Cardiac septum (tissue), 1 donor: ENCODE measurements at regions not wholly inside any gene's neighbourhood (a gene's known extent, or its start where the extent isn't known, plus 50 kb on each side); places are given as distances from the start of the nearest gene placed in this dataset.
"Not testable (repeated sequence)": the region's sequence is repeated elsewhere in the genome, so short reads cannot be mapped to it uniquely, and the experiment has no call there.

ENCODE experiments used
- DNase-seq: peaks from one replicate; pipeline ENCODE4 v3.0.0-alpha.2; 2020; ENCODE audit warnings: low spot score
- intact Hi-C: fragments of 100-400 bp; cut with DNase I; formaldehyde crosslinking; loops from one replicate; pipeline ENCODE4 v1.14.0; 2022
- donor health status: DM: no; HTN: no; CAD: no.

DNA sequence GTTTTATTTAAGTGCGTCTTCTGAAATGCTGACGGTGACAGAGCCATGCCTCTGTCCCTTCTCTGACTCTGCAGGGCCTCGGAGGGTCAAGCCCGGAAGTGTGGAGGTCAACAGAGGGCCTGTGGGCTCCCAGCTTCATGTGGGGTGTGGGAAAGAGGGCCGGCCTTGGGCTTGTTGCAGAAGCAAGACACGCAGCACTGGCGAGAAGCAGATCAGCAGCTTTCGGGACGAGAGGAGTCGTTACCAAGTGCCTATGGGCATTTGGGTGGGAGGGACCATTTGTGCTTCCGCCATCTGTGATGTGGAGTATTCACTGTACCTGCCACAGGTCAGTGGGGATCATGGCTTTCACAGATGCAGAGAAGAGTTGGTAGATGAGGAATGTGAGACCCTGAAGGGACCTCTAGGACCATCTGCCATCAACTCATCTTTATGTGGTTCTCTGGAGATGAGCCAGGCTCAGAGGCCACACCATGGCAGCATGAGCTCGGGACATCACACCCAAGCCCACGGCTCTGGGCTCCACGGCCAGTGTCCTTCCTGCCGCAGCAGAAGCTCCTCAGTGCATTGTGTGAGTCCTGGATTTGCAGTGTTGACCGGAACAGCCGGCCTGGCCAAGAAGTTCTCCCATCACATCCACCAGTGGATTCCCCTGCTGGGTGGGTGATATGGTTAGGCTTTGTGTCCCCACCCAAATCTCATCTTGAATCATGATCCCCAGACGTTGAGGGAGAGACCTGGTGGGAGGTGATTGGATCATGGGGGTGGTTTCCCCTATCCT is 590.7 kb downstream of the TBC1D22A start:
- intact Hi-C loops = no loop called here

GRCh38 chr22:47351836-47352579 is 589.6 kb downstream of the TBC1D22A start:
- intact Hi-C loops = no loop called here

More for the DNA sequence above, 590.7 kb downstream of the TBC1D22A start:
- peak; percentile 63 for DNase-seq

GRCh38 chr22:47346287-47346686 is 583.8 kb downstream of the TBC1D22A start:
- intact Hi-C loops, DNase-seq: not testable (repeated sequence)

More at GRCh38 chr22:47351836-47352579, 589.6 kb downstream of the TBC1D22A start:
- DNase-seq = peak; percentile 60

GRCh38 chr22:47345025-47345424 is 582.6 kb downstream of the TBC1D22A start:
- no peak for DNase-seq
- intact Hi-C loops = no loop called here

DNA sequence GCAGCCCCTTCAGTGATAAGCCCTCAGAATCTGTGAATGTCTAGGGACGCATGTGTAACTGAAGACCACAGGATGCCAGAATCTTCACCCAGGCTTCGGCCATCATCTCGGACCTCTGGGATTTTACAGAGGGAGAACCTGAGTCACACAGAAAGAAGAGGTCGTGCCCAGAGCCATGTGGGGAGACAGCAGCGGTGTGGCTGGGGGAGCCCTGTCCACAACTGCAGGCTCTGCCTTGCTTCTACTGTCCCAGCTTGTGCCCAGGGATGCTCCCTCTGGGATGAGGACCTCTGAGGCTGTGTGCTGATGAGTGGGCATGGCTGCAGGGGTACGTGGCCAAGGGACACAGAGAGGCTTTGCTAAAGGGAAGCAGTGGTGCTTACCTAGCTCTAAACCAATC is 582.0 kb downstream of the TBC1D22A start:
- intact Hi-C loops = no loop called here
- no peak for DNase-seq

GRCh38 chr22:47343611-47344010 is 581.2 kb downstream of the TBC1D22A start:
- DNase-seq = no peak
- intact Hi-C loops = no loop called here

GRCh38 chr22:47342446-47342845 is 580.0 kb downstream of the TBC1D22A start:
- DNase-seq = no peak
- intact Hi-C loops = no loop called here

- DNase-seq = no peak
- intact Hi-C loops = no loop called here
Measured at GRCh38 chr22:47341464-47341863, 579.0 kb downstream of the TBC1D22A start.

DNA sequence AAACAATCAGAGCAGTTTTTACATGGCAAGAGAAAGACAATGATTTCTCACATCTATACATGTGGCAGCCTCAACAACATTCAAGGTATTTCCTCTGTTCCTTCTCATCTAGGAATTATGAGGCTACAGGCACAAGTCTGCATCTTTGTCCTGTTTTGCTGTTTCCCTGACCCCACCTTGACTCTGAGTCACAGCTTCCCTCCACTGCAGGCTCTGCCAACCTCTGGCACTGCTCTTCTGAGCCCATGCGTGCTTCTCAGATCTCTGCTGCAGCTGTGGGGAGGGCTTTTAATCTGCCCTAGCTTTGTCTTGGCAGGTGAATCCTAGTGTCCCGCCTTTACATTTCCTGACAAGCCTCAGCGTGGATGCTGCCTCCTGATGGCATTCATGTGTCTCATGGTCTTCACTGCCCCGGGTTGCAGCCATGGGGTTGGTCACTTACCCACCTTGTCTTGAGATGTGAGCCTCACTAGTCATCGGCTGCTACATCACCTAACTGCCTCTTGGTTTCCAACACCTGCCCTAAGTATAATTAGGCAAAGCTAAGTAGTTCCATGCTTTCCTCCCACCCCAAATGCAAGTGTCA is 578.5 kb downstream of the TBC1D22A start:
- DNase-seq = no peak
- intact Hi-C loops = no loop called here

GRCh38 chr22:47337161-47337621 is 574.7 kb downstream of the TBC1D22A start:
- DNase-seq = no peak
- intact Hi-C loops = no loop called here

GRCh38 chr22:47335958-47336357 is 573.5 kb downstream of the TBC1D22A start:
- no peak for DNase-seq
- intact Hi-C loops = no loop called here

GRCh38 chr22:47335460-47335859 is 573.0 kb downstream of the TBC1D22A start:
- DNase-seq = no peak
- intact Hi-C loops = no loop called here

GRCh38 chr22:47334601-47335000 is 572.2 kb downstream of the TBC1D22A start:
- DNase-seq = no peak
- intact Hi-C loops = no loop called here

- DNase-seq = no peak
- intact Hi-C loops = no loop called here
Measured at GRCh38 chr22:47333625-47334024, 571.2 kb downstream of the TBC1D22A start.

GRCh38 chr22:47332246-47332980 is 570.0 kb downstream of the TBC1D22A start:
- intact Hi-C loops = no loop called here
- no peak for DNase-seq

GRCh38 chr22:47331750-47332149 is 569.3 kb downstream of the TBC1D22A start:
- intact Hi-C loops = no loop called here
- DNase-seq = no peak

DNA sequence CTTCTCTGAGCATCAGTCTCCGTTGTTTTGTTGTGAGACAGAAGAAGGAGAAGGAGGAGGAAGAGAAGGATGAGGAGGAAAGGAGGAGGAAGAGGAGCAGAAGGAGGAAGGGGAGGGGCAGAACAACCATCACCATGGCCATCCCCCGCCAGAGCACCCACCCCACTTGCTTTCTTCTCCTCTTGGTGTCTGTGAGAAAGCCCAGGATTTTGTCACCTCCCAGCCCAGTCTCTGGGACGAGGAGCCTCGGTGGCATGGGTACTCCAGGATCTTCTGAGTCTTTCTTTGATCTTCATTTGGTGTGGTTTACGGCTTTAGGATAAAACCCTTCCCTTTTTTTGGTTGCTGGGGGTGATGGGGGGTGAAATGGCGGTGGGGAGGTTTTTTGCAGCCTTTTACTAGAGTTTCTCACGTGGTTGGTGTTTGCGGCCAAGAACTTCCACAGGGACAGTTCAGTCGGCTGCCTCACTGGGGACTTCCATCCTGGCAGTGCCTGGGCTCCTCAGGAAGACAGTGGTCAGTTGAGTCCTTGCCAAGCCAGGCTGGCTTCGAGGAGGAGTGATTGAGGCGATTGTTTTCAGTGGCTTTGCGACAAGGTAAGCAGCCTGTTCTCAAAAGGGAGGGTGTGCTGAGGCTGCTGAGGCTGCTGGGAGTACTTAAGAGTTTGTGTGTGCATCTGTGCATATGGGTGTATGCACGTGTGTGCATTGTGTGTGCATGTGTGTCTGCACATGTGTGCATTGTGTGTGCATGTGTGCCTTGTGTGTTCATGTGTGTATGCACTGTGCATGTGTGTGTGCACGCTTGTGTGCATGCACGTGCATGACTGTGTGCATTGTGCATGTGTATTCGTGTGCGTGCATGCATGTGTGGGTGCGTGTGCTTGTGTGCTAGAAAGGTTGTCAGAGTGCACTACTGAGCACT is 567.5 kb downstream of the TBC1D22A start:
- no peak for DNase-seq
- intact Hi-C loops = no loop called here

DNA sequence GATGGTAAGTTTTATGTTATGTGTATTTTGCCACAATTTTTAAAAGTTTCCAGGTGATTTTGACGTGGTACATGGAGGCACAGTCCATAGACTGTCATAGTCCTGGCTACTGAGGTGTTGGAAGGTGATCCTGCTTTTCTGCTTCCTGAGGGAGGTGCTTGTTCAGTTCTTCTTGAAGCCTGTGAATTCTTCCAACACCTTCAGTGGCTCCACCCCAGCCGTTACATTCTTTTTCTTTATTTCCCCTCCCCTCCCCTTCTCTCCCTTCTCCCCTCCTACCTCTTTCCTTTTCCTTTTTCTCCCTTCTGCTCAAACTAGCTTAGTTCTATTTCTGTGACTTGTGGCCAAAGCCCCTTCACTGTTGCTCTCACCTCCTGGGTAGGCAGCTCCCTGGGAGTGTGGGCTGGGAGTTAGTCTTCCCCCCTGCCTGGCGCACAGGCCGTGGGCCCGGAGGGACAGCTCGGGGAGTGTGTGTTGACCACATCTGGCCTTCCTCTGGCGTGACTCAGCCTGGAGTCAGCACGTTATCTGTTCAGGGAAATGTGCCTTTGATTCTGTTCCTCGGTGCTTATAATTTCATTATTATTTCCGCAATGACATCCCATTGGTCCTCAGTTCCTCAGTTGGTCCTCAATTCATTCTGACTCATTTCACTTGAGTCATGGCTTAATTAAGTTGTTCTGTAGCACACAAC is 566.2 kb downstream of the TBC1D22A start:
- DNase-seq = no peak
- intact Hi-C loops = no loop called here
